ENCODE measurements at regions not wholly inside any gene's neighbourhood (a gene's known extent, or its start where the extent isn't known, plus 50 kb on each side); places are given as distances from the start of the nearest gene placed in this dataset.

GRCh38 chr12:29921307-29921706 is 137.6 kb upstream of the TMTC1 start:
- H3K27me3 ChIP-seq (replicated peaks in 1 of 4; ENCODE audit: control extremely low read depth in 1 of 4, control insufficient read depth in 3 of 4, insufficient read depth in 4 of 4, low read length in 3 of 4): no peaks in the 10 kb centered on the region
- no peaks in the 10 kb centered on the region for H3K4me1 ChIP-seq (ENCODE audit: control insufficient read depth in 2 of 2, insufficient read depth in 2 of 2, low read length in 2 of 2)
- no peak overlapping the region for H3K9ac ChIP-seq (ENCODE audit: low read length)
- H3K4me2 ChIP-seq (replicated peaks; ENCODE audit: low read depth, low read length, poor library complexity, severe bottlenecking): no peak overlapping the region
- Mint-ChIP-seq H3K4me3 (no peak overlapping the region), H3K27ac (no peak overlapping the region), H3K9me3 (ENCODE audit: insufficient read depth) (peaks cover 6% of the 10 kb centered on the region), H3K27me3 (no peaks in the 10 kb centered on the region), H3K4me1 (no peaks in the 10 kb centered on the region)
- no peaks in the 10 kb centered on the region for H3K9me3 ChIP-seq (ENCODE audit: control extremely low read depth in 1 of 3, control insufficient read depth in 2 of 3, insufficient read depth in 1 of 3, low read length in 2 of 3)
- intact Hi-C loops (cut with micrococcal nuclease): no loop called here
- no peak for DNase-seq
- H3K4me3 ChIP-seq (ENCODE audit: control extremely low read depth in 1 of 5, extremely low read depth in 1 of 5, insufficient read depth in 1 of 5, low read depth in 2 of 5, low read length in 4 of 5): no peak overlapping the region
- ChIA-PET CTCF (no interaction called here), POLR2A (no interaction called here)
- no CpG with 5 or more reads among the region's 1 CpG for WGBS (ENCODE audit: insufficient coverage)
- H2AFZ ChIP-seq (ENCODE audit: insufficient read depth, low read depth, low read length, poor library complexity, severe bottlenecking): no peak overlapping the region
- H3K36me3 ChIP-seq (replicated peaks in 1 of 2; ENCODE audit: control extremely low read depth in 1 of 2, control insufficient read depth in 1 of 2, extremely low read depth in 1 of 2, insufficient read depth in 2 of 2, low read length in 1 of 2): no peaks in the 10 kb centered on the region
- no peaks in the 10 kb centered on the region for H4K20me1 ChIP-seq (ENCODE audit: control insufficient read depth, insufficient read depth, low read length, poor library complexity, severe bottlenecking)
- no peak for ATAC-seq (ENCODE audit: low read depth)
- H3K27ac ChIP-seq (ENCODE audit: low read length in 2 of 2): no peak overlapping the region
- no peak for TF ChIP-seq EZH2 (IDR thresholded peaks at IDR 0.05; ENCODE audit: borderline replicate concordance, insufficient read depth, low read depth, low read length, poor library complexity, severe bottlenecking)
- no peaks in the 10 kb centered on the region for H3K79me2 ChIP-seq (ENCODE audit: control insufficient read depth, insufficient read depth, low read length)

- no peak overlapping the region for H2AFZ ChIP-seq (ENCODE audit: insufficient read depth, low read depth, low read length, poor library complexity, severe bottlenecking)
- Mint-ChIP-seq H3K9me3 (ENCODE audit: insufficient read depth) (no peaks in the 10 kb centered on the region), H3K27me3 (no peaks in the 10 kb centered on the region), H3K27ac (no peak overlapping the region), H3K4me3 (no peak overlapping the region), H3K4me1 (no peaks in the 10 kb centered on the region)
- H4K20me1 ChIP-seq (ENCODE audit: control insufficient read depth, insufficient read depth, low read length, poor library complexity, severe bottlenecking): no peaks in the 10 kb centered on the region
- no peak overlapping the region for H3K9ac ChIP-seq (ENCODE audit: low read length)
- no peaks in the 10 kb centered on the region for H3K9me3 ChIP-seq (ENCODE audit: control extremely low read depth in 1 of 3, control insufficient read depth in 2 of 3, insufficient read depth in 1 of 3, low read length in 2 of 3)
- no peaks in the 10 kb centered on the region for H3K27me3 ChIP-seq (replicated peaks in 1 of 4; ENCODE audit: control extremely low read depth in 1 of 4, control insufficient read depth in 3 of 4, insufficient read depth in 4 of 4, low read length in 3 of 4)
- intact Hi-C loops (cut with micrococcal nuclease): no loop called here
- no peak overlapping the region for H3K4me2 ChIP-seq (replicated peaks; ENCODE audit: low read depth, low read length, poor library complexity, severe bottlenecking)
- no peak overlapping the region for H3K27ac ChIP-seq (ENCODE audit: low read length in 2 of 2)
- ChIA-PET CTCF (no interaction called here), POLR2A (no interaction called here)
- no peaks in the 10 kb centered on the region for H3K79me2 ChIP-seq (ENCODE audit: control insufficient read depth, insufficient read depth, low read length)
- no peak for TF ChIP-seq EZH2 (IDR thresholded peaks at IDR 0.05; ENCODE audit: borderline replicate concordance, insufficient read depth, low read depth, low read length, poor library complexity, severe bottlenecking)
- no peak for TF ChIP-seq CTCF (IDR thresholded peaks at IDR 0.05)
- H3K36me3 ChIP-seq (replicated peaks in 1 of 2; ENCODE audit: control extremely low read depth in 1 of 2, control insufficient read depth in 1 of 2, extremely low read depth in 1 of 2, insufficient read depth in 2 of 2, low read length in 1 of 2): no peaks in the 10 kb centered on the region
- no peak overlapping the region for H3K4me3 ChIP-seq (ENCODE audit: control extremely low read depth in 1 of 5, extremely low read depth in 1 of 5, insufficient read depth in 1 of 5, low read depth in 2 of 5, low read length in 4 of 5)
- H3K4me1 ChIP-seq (ENCODE audit: control insufficient read depth in 2 of 2, insufficient read depth in 2 of 2, low read length in 2 of 2): no peaks in the 10 kb centered on the region
- ATAC-seq (ENCODE audit: low read depth): no peak
- no CpG with 5 or more reads among the region's 1 CpG for WGBS (ENCODE audit: insufficient coverage)
- DNase-seq: no peak
These were observed 124.4 kb upstream of the TMTC1 start for GRCh38 chr12:29908157-29908556.
